GM18870 (cell line): ENCODE measurements at regions not wholly inside any gene's neighbourhood (a gene's known extent, or its start where the extent isn't known, plus 50 kb on each side); places are given as distances from the start of the nearest gene placed in this dataset.
"Not testable (repeated sequence)": the region's sequence is repeated elsewhere in the genome, so short reads cannot be mapped to it uniquely, and the experiment has no call there.

Source experiments
- ATAC-seq: cut with Tn5 transposase; IDR thresholded peaks from one replicate; pipeline ENCODE4 v1.9.1; 2021; ENCODE audit warnings: moderate library complexity; ENCODE audit not compliant: unreplicated experiment

DNA sequence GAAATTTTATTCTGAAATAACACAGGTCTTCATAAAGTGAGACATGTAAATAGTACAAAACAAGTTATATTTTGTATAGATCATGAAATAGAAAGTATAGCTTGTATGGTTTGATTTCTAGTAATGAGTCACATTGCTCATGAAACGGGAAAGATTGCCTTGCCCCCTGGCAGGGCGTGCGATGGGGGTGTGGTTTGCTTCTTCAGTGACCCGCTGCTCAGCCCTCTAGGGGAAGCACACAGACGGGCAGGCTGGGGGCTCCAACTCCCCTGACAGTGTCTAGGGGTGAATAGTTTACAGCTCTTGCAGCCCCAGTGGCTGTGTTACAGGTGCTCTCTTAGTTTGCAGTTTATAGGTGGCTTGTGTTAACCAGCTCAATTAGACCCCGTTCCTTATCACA lies 170.5 kb upstream of the RGS17 start:
- peak; percentile 57 for ATAC-seq

DNA sequence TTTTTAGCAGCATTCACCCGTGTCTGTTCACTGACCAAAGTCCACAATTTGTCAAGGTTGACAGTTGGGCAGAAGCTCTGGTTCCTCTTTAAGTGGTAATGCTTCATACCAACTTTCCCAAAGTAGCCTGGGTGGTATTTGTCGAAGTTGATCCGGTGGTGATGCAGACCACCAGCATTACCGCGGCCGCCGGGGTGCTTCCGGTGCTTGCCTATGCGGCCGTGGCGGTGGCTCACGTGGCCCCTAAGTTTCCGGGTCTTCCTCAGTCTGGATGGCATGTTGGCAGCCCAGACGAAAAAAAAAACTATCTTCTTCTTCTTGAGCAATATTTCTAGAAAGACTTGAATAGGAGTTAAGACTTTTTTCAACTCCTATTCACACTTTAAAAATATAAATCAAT lies 151.4 kb upstream of the RGS17 start:
- not testable (repeated sequence) for ATAC-seq

DNA sequence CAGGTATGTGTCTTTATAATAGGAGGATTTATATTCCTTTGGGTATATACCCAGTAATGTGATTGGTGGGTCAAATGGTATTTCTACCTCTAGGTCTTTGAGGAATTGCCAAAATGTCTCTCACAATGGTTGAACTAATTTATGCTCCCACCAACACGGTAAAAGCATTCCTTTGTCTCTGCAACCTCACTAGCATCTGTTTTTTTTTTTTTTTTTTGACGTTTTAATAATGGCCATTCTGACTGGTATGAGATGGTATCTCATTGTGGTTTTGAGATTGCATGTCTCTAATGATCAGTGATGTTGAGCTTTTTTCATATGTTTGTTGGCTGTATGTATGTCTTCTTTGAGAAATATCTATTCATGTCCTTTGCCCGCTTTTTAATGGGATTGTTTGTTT lies 144.9 kb upstream of the RGS17 start:
- ATAC-seq: no peak

DNA sequence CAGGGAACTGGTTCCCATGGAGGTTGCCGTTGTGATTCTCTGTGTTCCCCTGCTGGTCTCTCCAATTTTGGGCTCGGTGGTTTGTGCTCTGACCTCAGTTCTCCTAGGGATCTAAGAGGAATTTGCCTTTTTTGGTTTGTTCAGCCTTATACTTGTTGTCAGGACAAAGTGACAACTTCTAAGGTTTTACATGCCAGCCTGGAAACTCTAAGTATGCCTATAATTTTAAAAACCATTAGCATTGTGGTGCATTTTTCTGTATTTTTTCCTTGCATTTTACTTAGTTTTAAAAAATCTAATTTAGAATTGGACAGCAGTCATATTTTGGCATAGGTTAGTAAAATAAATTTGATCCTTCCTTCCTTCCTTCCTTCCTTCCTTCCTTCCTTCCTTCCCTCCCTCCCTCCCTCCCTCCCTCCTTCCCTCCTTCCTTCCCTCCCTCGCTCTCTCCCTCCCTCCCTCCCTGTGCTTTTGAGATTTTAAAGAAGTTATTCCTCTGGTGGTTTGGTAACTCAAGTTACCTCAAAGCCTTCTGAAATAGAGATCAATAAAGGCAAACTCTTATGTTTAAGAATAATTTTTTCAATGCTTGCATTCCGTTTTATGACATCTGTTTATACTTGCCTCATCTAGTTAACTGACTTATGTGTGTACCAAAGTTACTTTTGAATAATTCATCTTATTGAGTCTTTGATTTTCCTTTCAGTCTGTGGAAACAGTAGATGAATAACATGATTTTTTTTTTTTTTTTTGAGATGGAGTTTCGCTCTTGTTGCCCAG lies 141.3 kb upstream of the RGS17 start:
- ATAC-seq: no peak

DNA sequence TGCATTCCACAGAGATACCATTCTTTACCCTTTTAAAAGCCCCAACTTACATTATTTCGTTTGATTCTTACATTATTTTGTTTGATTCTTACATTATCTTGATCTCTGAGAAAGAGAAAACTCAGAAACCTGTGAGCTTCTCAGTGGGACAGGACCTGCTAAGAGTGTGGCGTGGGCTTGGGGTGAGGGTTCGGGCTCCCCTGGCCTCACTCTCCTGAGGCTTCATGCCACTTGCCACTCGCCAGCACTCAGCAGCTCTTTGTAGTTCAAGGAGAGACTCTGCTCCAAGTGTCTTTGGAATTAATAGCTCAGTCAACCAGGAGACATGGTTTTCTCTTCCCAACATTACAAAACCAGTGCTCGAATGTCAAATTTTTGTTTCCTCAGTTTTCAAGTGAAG lies 132.4 kb upstream of the RGS17 start:
- ATAC-seq: no peak

DNA sequence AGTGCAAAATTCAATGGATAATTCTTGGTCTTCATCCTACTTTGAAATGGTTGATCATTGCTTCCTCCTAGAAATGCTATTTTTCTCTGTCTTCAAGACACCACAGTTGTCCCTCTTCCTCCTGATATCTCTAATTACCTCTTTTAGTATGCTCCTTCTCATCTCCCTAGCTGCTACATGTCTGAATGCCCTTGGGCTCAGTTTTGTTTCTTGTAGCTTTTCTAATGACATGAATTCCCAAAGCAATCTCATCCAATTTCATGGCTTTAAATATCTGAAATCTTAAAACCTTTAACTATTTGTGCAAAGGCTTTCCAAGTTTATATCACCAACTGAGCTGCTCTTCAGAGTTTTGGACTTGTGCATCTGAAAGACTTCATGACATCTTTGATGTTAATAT lies 120.2 kb upstream of the RGS17 start:
- ATAC-seq: no peak

DNA sequence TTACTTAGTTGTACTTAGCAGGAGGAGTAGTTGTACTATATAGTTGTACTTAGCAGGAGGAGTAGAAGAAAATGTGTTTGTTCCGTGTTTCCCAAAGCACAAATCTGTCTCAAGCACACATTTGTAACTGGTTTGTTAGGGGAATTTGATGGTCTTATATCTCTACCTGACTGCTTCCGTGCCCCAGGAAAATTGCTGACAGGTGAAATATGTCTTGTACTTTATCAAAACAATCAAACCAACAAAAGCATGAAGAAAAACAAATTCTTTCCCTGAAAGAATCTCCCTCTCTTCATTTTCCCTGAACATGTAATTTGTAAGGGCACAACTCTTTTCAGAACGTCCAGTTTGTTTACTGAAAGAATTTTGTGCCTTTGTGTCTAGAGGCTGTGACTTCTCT lies 106.6 kb upstream of the RGS17 start:
- ATAC-seq: no peak

DNA sequence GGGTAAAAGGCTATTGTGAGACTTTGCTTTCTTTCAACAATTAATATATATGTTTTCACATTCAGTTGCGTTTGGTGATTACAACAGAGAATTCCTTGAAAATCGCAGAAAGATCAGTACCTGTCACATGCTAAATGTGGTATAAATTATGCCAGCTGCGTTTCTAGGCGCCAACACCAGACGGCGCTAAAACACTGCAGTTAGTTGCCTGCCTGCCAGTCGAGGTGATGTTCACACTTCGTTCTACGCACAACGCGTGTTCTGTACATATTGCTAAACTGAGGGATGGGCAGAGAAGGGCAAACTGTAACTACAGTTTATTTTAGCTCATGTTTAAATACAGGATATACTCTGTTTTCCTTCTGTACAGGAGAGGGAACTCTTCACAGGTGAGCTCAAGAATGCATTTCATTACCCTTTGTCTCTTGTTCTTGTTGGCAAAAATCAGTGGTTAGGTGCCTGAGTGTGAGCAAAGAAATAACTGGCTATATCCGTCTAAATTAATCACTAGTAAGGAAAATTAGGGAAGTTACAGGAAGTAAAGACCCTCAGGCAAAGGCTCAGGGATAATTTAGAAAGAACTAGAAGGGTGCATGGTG lies 100.1 kb upstream of the RGS17 start:
- ATAC-seq: peak; percentile 52

DNA sequence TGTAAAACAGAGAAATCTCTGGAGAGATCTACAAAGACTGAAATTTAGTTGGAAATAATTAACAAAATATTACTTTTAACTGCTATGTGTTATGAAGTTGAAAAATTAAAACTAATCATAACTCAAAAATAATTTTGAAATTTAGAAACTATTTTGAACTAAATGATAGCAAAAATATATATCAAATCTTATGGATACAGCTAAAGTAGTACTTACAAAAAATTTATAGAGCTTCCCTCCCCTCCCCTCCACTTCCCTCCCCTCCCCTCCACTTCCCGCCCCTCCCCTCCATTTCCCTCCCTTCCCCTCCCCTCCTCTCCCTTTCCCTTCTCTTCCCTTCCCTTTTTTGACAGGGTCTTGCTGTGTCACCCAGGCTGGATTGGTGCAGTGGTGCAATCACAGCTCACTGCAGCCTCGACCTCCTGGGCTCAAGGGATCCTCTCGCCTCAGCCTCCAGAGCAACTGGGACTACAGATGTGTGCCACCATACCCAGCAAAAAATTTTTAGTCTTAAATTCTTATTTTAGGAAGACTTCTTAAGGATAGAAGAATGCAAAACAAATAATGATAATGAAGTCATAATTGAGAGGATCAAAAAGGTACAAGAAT lies 87.2 kb upstream of the RGS17 start:
- no peak for ATAC-seq

DNA sequence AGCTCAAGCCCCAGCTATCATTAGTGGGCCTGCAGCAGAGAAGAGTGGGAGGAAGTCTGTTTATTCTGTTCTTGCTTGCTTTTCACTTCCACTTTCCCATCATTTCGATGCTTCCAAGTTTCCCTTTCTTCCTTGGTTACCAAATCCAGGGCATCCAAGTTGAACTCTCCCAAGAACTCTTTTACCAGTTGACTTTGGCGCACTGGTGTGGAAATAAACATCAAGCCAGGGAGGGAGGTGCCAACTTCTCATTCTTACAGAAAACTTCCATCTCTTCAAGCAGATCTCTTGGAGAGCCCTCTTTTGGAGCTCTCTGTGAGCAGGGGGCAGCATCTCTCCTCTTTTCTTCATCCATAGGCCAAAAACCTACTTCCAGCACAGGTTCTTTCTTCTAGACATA lies 85.7 kb upstream of the RGS17 start:
- no peak for ATAC-seq

DNA sequence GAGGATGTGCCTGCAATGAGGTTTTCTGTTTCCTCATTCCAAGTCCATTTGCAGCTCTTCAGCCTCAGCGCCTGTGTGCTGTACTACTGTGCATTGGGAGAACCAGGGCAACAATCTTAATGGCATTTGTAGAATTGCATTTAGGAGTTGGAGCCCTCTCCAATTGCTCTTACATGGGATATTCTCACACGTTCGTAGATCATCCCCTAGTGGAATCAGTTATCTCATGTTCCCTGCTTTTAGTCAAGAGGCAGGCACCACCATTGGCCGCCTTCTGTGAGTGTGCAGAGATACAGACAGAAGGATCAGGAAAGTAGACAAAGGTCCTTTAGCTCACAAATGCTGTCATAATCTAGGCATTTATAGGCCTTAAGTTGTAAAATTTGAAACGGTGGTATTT lies 84.2 kb upstream of the RGS17 start:
- ATAC-seq: no peak

DNA sequence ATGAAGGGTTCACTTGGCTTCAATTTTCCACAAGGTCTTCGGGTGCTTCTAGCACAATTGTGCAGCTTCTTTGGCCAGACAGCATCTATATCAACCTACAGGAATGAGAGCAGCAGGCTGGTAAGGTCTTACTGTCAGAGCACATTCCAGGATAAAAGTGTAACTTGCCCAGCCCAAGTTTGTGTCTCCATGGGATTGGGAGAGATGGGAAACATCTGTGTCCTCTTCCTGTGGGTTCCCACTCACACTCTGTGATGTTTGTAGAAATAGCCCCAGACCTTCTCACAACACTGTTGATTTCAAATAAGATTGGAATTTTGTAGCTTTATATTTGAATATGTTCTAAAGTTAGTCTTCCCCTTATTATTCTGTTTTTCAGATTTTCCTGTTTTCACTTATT lies 83.4 kb upstream of the RGS17 start:
- ATAC-seq: no peak

DNA sequence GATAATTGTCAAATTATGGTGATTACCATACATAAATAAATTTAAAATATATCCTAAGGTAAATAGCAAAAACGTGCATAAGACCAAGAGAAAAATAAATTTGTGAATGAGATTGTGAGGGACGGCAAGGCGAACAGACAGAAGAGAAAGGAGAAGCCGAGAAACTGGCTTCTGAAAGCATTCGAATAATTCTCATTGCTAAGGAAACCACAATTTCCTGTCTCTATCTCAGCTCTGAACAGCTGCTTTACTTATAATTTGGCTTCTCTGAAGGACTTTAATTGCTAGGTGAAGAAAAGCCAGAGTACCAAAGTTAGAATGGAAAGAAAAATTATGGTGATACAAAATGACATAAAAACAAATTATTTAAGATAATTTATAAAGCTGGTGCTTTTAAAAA lies 79.0 kb upstream of the RGS17 start:
- peak; percentile 94 for ATAC-seq

DNA sequence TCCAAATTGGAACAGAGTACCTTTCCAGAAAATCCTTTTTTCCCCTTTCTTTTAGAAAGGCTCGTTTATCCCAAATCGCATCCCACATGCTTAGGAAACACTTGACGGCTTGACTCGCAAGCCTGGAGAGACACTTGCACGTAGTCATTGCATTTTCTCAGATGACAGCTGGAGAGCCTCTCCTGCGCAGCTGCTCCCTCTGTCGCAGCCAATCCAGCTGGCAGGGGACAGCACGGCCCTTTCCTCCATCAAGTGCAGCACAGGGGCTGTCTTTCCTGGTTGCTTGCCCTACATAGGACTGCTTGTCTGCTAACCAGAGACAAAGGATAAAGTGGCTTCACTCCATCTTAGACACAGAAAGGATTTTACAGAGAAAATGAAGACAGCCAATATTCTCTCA lies 77.6 kb upstream of the RGS17 start:
- ATAC-seq: no peak

DNA sequence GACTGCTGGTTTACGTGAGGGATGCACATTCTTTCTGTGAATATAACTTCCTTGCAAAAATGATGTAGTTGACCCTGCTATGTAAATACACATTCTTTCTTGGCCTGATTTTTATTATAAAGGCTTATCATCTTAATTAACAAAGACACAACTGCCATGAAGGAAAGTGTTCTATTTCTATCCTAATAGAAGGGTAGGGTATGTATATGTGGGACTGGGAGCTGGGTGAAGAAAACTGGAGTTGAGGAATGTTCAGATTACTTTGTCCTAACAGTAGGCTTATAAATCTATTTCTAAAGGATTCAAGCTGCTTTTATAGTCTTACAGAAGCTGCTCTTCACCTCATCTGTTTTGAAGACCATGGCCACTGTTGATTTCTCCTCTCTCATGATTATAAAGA lies 76.5 kb upstream of the RGS17 start:
- no peak for ATAC-seq

DNA sequence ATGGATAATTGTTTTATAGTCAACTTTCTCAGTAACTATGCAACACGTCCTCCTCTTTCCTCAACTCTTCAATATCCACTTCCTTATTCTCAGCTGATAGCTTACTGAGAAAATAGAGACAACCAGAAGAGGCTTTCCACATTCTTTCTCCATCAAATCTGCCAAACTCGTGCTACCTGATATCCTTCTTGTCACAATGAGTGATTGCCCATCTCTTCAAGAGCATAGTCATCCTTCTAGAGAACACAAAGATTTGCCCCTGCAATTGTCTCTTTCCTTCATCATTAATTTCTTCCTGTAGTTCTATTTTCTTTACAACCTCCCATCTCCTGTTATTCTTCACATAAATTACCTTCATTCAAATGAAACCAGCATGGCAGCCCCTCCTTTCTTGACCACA lies 75.9 kb upstream of the RGS17 start:
- ATAC-seq: no peak

DNA sequence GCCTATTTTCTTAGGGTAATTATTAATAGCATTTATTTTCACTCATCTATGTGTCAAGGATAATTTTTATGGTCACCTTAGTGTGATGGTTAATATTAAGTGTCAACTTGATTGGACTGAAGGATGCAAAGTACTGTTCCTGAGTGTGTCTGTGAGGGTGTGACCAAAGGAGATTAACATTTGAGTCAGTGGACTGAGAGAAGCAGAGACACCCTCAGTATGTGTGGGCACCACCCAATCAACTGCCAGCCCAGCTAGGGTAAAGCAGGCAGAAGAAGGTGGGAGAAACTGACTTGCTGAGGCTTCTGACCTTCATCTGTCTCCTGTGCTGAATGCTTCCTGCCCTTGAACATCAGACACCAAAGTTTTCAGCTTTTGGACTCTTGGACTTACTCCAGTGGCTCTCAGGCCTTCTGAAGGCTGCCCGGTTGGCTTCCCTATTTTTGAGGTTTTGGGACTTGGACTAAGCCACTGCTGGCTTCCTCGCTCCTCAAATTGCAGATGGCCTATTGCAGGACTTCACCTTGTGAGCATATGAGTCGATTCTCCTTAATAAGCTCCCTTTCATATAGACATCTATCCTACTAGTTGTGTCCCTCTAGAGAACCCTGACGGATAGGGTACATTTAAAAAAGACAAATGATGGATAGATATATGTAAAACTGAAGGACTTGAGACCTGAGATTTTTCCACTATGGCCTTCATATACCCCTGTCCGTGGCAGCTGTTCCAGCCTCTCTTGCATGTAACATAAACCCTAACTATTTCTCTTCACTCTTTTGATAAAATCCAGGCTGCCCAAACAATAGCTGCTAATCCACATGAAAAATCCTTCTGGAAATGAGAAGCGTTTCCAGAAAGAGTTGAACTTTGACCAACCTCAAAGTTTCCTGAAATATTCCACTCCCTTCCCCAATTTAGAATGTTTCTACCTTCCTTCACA lies 62.1 kb upstream of the RGS17 start:
- no peak for ATAC-seq

DNA sequence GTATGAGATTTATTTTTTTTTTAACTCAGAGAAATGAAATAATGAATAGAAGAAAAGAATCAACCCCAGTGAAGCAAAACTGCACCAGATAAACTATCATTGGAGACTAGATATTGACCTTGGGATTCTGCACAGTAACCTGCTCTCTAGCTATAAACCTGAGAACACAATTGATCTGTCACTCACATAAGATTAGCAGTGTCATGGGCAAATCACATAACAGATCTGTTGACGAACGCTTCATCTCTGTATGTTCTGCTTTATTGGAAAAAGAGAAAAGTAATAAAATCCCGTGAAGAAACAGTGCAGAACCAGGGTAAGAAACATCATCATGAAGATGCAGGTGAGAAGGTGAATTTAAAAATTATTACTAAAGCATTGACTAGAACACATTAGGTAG lies 52.8 kb upstream of the RGS17 start:
- no peak for ATAC-seq
